ENCODE measurements at regions not wholly inside any gene's neighbourhood (a gene's known extent, or its start where the extent isn't known, plus 50 kb on each side); places are given as distances from the start of the nearest gene placed in this dataset.
"Not testable (repeated sequence)": the region's sequence is repeated elsewhere in the genome, so short reads cannot be mapped to it uniquely, and the experiment has no call there.

- H3K27ac ChIP-seq, result no peak overlapping the region
Observed at GRCh38 chr20:33936656-33937055, 57.1 kb upstream of the RALY start.

DNA sequence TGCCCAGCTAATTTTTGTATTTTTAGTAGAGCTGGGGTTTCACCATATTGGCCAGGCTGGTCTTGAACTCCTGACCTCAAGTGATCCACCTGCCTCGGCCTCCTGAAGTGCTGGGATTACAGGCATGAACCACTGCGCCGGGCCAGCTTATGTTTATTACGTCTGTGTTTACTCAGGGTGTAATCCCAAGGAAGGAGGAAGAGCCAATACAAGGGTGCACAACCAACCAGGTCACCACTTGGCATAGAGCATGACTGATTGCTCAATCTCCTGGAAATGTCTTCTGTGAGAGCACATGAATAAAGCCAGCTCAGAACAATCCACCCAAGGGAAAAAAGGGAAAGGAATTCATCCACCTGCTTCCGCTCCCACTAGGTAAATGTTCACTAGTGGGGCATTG lies 54.7 kb upstream of the RALY start:
- H3K9me3 ChIP-seq (replicated peaks in 1 of 11); H3K27me3 ChIP-seq; H3K4me1 ChIP-seq; H3K4me3 ChIP-seq; H3K36me3 ChIP-seq; H3K4me2 ChIP-seq; H3K27ac ChIP-seq; H3K9ac ChIP-seq; H4K20me1 ChIP-seq: not testable (repeated sequence)
- 0 out of 22 replicates have a peak, but pooled peaks of 1 of the 11 experiments have one; percentile 29 for TF ChIP-seq Cebpa-rat (IDR thresholded peaks at IDR 0.05)

More at GRCh38 chr20:33936656-33937055, 57.1 kb upstream of the RALY start:
- Histone ChIP-seq H3K9ac (no peak overlapping the region), H4K20me1 (no peaks in the 10 kb centered on the region), H3K36me3 (no peaks in the 10 kb centered on the region), H3K4me3 (no peak overlapping the region), H3K4me2 (no peak overlapping the region), H3K4me1 (no peaks in the 10 kb centered on the region), H3K27me3 (no peaks in the 10 kb centered on the region), H3K9me3 (replicated peaks in 1 of 11) (no peaks in the 10 kb centered on the region)
- no peak for TF ChIP-seq Cebpa-rat (IDR thresholded peaks at IDR 0.05)

GRCh38 chr20:33940666-33941065 lies 53.0 kb upstream of the RALY start:
- H3K27me3 ChIP-seq, result no peaks in the 10 kb centered on the region
- no peaks in the 10 kb centered on the region; a peak in 1 of 22 replicates for H3K9me3 ChIP-seq (replicated peaks in 1 of 11)
- H3K4me2 ChIP-seq, result no peak overlapping the region
- TF ChIP-seq Cebpa-rat (IDR thresholded peaks at IDR 0.05), result no peak
- no peaks in the 10 kb centered on the region for H3K36me3 ChIP-seq
- no peak overlapping the region for H3K4me3 ChIP-seq
- no peak overlapping the region for H3K27ac ChIP-seq
- H3K4me1 ChIP-seq, result no peaks in the 10 kb centered on the region
- H4K20me1 ChIP-seq, result no peaks in the 10 kb centered on the region
- no peak overlapping the region for H3K9ac ChIP-seq
